Hippocampal formation (tissue), 2 donors: ENCODE measurements at regions not wholly inside any gene's neighbourhood (a gene's known extent, or its start where the extent isn't known, plus 50 kb on each side); places are given as distances from the start of the nearest gene placed in this dataset.
A peak's percentile ranks its signal among the peaks of the same experiment; 100 is the strongest.
"Not testable (repeated sequence)": the region's sequence is repeated elsewhere in the genome, so short reads cannot be mapped to it uniquely, and the experiment has no call there.

ENCODE experiments used
- DNase-seq, 2 donors: peaks; one replicate each; lab custom pipeline; 2025; lab: John Stamatoyannopoulos, UW

DNA sequence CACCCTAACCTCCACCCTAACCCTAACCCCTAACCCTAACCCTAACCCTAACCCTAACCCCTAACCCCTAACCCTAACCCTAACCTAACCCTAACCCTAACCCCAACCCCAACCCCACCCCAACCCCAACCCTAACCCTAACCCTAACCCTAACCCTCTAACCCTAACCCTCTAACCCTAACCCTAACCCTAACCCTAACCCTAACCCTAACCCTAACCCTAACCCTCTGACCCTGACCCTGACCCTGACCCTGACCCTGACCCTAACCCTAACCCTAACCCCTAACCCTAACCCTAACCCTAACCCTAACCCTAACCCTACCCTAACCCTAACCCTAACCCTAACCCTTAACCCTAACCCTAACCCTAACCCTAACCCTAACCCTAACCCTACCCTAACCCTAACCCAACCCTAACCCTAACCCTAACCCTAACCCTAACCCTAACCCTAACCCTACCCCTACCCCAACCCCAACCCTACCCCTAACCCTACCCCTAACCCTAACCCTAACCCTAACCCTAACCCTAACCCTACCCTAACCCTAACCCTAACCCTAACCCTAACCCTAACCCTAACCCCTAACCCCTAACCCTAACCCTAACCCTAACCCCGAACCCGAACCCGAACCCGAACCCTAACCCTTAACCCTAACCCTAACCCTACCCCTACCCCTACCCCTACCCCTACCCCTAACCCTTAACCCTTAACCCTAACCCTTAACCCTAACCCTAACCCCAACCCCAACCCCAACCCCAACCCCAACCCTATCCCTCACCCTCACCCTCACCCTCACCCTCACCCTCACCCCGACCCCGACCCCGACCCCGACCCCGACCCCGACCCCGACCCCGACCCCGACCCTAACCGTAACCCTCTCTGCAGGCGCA is 186.2 kb upstream of the CHL1 start:
- DNase-seq, result not testable (repeated sequence)

DNA sequence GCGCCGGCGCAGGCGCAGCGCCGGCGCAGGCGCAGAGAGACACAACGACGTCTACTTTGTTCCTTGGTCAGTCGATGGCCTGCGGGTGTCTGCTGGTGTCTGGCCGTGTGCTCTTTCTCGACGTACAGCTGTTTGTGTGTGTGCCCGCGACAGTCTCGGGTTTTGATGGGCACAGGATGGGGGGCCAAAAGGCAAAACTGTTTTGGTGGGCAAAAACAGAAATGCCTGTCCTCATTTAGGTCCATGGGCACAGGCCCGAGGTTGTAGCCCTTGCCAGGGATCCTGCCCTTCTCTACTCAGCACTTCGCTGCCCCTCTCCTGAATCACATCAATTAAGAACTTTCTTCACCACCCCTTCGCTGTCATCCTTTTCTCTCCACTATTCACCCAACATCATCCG is 184.8 kb upstream of the CHL1 start:
- no peak for DNase-seq

DNA sequence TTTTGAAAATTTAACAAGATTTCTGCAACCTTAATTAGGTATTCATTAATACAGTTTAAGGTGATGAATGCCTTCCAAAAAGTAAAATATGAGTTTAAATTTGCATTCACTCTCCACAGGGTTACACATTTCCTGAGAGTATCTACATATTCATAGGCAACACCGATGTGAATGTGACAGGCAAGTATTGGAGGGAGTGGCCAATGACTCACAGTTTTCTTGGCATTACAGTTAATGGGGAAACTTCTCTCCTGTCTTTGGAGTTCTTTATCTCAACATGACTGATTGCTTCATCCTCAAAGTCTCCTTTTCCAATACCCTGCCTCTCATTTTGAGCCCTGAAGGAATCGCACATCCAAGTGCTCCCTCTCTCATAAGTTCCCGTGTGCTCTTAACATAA is 181.9 kb upstream of the CHL1 start:
- DNase-seq, result no peak

DNA sequence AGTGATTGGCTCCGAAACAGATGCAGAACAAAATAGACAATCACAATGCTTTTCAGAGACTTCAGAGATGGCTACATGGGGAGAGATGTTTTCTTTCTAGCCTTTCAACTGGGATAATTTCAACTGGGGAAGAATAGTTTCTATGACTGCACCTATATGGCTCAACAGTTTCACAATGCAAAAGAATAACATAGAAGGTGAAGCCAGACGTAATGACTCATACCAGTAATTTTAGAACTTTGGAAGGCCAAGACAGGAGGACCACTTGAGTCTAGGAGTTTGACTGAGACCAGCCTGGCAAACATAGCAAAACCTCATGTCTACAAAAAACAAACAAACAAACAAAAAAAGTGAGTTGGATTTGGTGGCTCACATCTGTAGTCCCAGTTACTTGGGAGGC is 180.2 kb upstream of the CHL1 start:
- no peak for DNase-seq

DNA sequence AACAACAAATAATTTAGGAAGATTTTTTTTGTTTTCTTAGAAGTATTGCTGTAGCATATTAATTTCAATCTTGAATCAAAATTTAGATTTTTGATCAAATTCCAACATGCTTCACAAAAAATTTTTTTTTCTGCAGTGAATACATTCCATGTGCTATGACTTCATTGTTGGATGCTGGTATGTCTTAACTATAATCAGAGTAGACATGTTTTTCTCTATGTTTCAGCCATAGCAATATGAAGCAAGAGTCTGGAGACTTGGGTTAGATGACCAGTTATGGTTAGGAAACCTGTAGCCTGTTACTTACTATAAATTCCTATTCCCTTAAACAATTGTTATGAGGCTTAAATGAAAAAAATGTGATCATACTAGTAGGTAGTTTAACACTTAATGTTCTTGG is 176.1 kb upstream of the CHL1 start:
- DNase-seq, result no peak

DNA sequence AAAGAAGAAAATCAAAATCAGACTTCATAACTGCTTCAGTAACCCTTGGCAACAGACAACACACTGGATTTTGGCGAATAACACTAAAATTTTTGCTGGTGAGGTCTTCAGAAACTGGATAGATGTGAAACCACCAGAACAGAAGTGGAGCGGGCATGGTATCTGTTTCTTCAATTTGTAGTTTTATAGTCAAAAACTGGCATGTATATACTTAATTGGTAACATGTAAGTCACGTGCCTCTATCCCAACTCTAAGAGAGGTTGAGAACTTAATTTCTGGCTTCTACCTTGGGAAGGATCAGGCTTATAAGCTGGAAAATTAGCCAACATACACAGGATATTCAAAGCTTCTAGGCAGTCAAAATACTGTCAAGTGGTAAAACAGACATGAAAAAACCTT is 172.6 kb upstream of the CHL1 start:
- DNase-seq, result no peak

DNA sequence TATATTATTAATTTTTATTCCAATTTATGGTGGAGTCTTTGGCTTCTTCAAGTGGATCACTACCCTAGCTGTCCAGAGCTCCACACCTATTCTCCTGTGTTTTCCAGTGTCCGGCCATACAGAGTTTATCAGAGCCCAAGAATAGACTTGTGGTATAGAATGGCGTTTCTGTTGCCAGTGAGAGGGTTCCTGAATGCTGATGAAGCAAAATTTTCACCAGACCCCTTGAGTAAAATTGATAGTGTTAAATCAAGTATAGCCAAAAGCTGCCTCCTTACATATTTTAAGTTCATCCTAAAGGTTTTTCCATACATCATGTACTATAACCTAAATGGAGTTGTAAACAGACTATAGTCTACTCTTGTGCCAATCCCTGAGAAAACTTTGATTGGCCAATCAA is 171.5 kb upstream of the CHL1 start:
- DNase-seq, result no peak

DNA sequence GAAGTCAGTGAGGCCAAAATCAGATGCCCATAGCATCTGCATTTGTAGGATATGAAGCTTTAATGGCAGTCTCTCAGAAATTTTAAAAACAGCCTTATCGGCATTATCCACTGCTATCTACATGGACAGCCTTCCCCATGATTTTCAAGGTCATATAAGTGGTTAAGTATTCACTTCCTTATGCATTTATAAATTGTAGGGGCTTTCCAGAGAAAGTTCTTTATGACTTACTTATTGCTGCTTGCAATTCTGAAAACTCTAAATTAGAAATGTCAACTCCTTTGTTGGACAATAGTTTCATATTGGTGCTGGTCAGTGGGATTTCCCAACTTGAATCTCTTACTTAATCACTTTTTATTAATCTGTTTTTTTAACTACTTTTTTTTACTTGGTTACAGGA is 160.6 kb upstream of the CHL1 start:
- DNase-seq, result not testable (repeated sequence)

DNA sequence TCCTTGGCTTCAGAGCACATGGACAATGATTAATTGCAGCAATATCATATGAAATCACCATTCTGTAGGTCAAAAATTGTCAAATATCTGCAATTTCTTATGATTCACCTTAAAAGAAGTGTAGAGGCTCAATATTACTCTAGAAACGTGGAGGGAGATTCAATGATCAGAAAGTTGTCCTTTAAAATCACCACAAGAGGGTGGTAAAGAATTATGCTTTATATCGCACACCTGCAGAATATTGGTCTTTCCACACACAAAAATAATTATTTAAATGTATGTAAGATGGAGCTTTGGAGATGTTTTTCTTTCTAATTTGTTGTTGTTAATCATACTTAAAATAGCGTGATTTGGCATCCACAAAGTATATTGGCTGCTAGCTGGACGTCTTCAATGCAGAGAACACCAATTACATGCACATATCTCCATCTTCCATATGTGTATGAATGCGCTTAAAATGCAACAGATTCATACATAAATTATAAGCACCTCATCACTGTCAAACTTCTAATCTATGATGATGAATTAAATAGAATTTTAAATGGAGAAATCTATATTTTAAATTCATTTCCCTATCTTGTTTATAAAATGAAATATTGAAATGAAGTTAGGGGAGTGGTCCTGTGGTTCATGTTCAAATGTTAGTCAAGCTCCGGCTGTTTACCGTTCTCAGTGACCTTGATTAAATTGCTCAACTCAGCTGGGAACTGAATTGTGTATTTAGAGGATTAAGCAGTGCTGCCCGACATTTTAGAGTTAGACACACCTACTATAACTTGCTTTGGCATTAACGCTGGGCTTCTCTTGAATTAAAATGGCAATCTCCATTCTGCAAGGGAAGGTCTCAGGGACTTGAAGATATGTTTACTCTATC is 153.5 kb upstream of the CHL1 start:
- peak in 1 of 2 donors; percentile 42 for DNase-seq

DNA sequence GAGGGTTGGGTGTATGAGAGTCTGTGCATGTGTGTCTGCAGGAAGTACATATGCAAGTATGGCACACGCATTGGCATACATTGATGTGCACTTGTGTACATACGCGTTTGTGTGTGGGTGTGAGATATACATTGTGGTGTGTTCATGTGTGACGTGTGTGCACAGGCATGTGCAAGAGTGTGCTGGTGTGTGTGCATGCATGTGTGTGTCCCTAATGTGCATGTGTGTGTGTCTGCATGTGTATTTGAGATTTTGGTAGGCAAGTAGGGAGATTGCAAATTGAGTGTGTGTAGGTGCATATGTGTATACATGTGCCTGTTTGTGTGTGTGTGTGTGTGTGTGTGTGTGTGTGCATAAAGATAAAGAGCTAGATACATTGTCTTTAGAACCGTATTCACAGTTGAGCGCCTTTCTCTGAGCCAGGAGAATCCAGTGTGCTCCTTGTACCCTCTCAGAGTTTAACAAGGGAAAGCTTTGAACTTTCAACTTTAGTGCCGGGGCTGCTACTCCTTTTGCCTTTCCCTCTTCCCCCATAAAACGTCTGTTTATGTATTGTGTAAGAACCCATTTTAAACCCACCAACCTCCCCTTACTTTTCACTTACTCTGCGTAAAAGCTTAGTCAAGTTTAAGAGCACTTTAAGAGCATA is 152.4 kb upstream of the CHL1 start:
- no peak for DNase-seq

DNA sequence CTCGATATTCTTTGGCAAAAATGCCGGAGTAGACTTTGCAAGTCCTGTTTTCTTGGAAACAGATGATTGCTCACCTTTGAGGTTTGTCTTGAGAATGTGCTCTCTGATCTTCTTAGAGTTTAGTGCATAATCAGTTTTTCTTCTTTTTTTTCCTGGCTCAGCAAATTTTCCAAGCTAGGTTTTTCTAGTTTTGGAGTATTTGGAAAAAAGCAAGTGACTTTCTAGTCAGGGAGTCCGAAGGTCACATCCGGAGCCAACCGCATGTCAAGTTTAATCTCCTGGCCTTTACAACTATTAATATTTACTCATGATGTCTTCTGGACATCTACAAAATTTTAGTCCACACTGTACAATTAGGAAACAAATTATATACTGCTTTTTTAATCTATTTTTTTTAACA is 151.6 kb upstream of the CHL1 start:
- not testable (repeated sequence) for DNase-seq

DNA sequence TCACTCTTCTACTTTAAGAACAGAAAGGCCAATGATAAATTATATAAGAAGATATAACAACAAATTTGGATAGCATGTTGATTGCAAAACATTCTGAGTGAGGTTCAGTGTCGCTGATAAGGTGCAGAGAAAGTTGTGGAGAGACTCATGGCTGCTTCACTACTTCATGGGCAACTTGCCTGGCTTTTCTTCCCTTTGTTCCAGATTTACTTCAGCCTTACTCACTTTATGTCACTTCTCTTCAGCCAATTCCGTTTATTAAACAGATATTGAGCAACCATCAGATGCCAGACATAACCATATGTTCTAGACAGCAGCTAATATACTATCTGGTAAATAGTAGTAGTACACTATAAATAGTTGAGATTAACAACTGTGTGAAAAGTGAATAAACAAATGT is 150.0 kb upstream of the CHL1 start:
- DNase-seq, result no peak

DNA sequence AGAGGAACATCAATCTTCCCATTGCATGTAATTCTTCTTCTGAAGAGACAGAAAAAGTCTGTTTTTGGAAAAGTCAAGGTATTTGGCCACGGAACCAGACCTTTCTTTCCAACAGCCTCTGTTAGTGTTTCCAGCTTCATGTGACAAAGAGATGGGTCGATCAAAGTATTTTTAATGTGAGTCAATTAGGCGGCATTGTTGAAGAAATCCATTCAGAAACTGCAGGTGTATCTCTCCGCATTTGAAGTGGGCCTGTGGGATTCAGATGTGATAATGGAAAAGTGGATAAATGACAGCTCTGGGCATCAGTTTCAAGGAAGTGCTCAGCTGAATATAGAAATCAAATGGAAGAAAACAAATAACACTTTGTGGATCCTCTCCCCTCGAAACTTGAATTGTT is 143.1 kb upstream of the CHL1 start:
- DNase-seq, result not testable (repeated sequence)

DNA sequence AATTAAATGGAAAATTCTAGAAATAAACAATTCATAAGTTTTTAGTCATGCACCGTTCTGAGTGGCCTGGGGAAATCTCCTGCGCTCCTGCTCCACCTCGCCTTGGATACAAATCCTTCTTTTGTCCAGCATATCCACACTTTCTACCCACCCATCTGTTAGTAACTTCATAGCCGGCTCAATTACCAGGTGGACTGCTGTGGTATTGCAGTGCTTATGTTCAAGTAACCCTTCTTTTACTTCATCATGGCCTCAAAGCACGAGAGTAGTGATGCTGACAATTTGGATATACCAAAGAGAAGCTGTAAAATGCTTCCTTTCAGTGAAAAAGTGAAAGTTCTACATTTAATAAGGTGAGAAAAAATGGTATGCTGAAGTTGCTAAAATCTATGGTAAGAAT is 142.3 kb upstream of the CHL1 start:
- DNase-seq, result no peak

DNA sequence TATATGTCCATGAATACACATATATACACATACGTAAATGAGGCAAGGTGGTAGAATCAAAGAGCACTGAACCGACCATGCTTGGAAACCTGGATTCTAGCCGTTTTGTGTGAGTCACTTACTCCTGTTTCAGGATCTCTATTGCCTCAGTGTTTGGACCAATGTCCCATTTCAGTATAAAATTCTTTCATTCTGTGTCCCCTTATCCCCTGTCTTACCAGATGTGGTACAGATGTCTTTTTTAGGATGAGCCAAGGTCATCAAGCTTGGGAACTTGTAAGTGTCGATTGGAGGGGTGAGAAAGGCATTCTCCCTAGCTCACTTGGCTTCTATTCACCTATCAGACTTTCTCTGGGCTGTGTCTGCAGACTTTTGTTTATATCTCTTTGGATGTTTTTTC is 139.9 kb upstream of the CHL1 start:
- no peak for DNase-seq

DNA sequence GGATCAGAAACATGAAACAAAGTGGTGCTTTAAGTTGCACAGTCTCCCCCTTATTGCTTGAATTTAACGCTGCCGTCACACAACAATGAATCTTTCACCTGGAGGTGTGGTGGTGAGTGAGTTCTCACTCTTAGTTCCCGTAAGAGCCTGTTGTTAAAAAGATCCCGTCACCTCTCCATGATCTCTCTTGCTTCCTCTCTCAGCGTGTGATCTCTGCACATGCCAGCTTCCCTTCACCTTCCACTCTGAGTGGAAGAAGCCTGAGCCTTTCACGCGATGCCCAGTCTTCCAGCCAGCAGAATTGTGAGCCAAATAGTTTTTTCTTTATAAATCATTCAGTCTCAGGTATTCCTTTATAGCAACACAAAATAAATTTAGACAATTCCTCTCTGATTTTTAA is 136.7 kb upstream of the CHL1 start:
- DNase-seq, result no peak

DNA sequence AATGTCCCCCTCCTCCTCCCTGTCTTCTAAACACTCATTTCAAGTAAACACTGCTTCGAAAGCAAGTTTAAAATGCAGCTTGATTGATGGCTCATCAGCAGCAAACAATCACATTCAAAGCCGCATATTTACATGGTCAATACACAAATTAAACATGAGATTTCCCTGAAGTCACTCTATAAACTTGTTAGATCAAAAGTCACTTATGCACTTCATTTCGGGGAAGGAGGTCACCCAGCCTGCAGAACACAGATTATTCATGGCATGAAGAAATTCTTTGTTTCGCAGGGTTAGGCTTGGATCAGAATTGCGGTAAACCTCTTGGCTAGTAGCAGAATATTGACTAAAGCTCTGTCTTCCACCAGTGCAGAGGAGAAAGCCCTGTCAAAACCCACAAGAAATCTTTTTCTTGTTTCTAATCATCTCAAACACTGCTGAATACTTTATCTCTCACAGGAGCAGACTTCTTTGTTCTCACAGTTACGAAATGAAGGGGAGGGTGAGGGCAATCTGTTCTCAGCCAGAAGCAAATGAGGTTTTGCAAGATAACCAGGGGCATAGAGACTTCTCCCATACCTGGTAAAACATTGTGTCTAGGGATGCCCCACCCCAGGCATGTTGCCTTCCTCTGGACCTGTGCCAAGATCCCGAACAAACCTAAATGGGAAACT is 133.3 kb upstream of the CHL1 start:
- no peak for DNase-seq

DNA sequence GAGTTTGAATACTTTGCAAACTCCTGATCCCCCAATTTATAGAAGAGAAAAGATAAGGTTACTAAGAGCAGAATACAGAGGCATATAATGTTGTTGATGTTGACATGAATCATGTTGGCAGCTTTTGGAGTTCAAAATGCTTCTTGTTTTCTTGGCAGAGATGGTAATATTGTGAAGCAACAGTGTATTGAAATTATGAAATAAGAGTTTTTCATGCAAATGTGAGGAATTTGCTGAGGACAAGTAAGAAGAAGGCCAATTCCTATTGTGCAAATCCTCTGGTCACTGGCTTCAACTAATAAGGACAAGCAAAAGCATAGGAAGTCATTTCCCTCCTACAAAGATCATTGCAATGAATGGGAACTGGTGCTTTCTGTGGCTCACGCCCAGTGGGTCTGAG is 126.9 kb upstream of the CHL1 start:
- no peak for DNase-seq

DNA sequence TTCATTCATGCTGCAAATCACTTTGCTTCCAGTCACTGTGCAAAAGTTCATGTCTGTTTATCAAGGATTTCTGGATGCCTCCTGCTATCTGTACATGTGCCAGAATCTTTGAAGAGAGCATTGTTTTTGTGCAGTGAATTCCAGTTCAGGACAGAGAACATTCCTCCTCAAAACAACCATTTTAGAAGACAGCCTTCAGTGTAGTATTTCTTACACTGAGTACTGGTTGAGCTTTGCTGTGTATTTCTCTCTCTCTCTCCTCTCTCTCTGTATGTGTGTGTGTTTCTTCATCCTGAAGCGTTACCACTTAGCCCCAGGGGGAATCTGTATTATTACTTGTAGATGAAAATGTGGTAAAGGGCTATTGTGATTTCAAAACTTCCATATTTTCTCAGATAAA is 123.8 kb upstream of the CHL1 start:
- DNase-seq, result peak in 1 of 2 donors; percentile 20

DNA sequence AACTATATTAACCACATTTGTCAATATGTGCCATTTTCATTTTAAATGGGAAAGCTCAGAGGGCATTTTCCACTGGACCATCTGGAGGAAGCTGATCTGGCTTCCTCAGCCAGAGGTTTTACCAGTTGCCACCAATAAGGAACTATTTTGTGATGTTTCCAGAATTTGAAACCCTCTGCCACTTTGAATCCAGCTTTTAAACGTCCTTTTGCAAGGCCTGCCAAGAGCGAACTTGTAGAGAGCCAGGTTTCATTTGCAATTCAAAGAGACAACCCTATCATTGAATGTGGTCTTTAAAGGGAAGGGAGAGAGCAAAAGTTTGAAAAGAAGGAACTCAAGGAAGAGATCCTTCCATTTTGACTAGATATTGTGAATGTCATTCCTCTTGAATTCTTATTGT is 123.3 kb upstream of the CHL1 start:
- peak; percentile 4 to 39 for DNase-seq

DNA sequence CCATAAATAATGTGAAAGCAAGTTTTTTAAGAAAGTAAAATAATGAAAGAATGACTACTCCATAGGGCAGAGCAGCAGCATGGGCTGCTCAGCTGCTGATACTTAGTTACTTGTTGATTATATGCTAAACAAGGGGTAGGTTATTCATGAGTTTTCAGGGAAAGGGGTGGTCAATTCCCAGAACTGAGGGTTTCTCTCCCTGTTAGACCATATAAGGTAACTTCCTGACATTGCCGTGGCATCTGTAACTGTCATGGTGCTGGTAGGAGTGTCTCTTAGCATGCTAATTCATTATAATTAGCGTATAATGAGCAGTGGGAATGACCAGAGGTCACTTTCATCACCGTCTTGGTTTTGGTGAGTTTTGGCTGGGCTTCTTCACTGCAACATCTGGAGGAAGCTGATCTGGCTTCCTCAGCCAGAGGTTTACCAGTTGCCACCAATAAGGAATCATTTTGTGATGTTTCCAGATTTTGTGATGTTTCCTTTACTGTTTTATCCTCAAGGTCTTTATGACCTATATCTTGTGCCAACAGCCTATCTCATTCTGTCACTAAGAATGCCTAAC is 121.8 kb upstream of the CHL1 start:
- DNase-seq, result no peak

DNA sequence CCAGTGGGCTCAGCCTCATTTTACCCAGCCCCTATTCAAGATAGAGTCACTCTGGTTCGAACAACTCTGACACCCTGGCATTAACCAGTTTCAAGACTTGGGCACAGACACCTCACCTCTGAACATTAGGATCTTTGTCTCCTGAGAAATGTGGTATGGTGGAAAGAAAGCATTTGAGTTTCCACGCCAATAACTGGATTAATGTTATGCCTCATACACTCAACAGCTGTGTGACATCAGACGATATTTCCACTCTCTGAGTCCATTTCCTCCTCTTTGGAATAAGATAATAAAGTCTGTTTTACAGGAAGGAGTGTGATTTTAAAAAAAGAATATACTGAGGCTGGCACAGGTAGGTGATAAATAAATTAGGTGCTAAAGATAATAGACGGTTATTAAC is 121.3 kb upstream of the CHL1 start:
- DNase-seq, result no peak
